PC-3 (cell line): ENCODE measurements at regions not wholly inside any gene's neighbourhood (a gene's known extent, or its start where the extent isn't known, plus 50 kb on each side); places are given as distances from the start of the nearest gene placed in this dataset.

Source experiments
- ATAC-seq: fragments of 200-7000 bp; cut with Tn5 transposase; 2 replicates; pipeline ENCODE4 v1.9.1; 2020; ENCODE audit warnings: mild to moderate bottlenecking, moderate library complexity
- BruUV-seq: library from RNA; stranded (reverse); fragments of 400-500 nt; replicated peaks from 2 replicates; lab custom pipeline; 2021; lab: Mats Ljungman, UMichigan
- CTCF ChIA-PET: fragments of 300-600 bp; sonication (Branson Sonifier 250); formaldehyde crosslinking; loops from one replicate; lab custom pipeline; 2022; ENCODE audit warnings: antibody characterized with exemption; lab: Charles Lee
- POLR2A ChIA-PET: fragments of 300-600 bp; sonication (Branson Sonifier 250); formaldehyde crosslinking; loops from one replicate; lab custom pipeline; 2022; ENCODE audit warnings: antibody characterized with exemption; ENCODE audit not compliant: unreplicated experiment; lab: Charles Lee
- DNase-seq: peaks from one replicate; pipeline ENCODE4 v3.0.0-alpha.2; 2015
- H2AFZ ChIP-seq: fragments of 300-600 bp; sonication (generic); 2 replicates; pipeline ENCODE4 v1.6.0; 2016; ENCODE audit warnings: antibody characterized with exemption, low read length
- H3F3A ChIP-seq: fragments of 300-600 bp; sonication (generic); one replicate; pipeline ENCODE4 v1.6.0; 2017; ENCODE audit warnings: antibody characterized with exemption, low read length, control low read depth, mild to moderate bottlenecking; ENCODE audit not compliant: unreplicated experiment
- H3K27ac ChIP-seq: fragments of 300-600 bp; sonication (generic); 2 replicates; pipeline ENCODE4 v1.5.1; 2016; ENCODE audit warnings: mild to moderate bottlenecking, low read length
- H3K27me3 ChIP-seq: fragments of 300-600 bp; sonication (generic); 2 replicates; pipeline ENCODE4 v1.6.1; 2016; ENCODE audit warnings: low read length, mixed read lengths
- H3K36me3 ChIP-seq: fragments of 300-600 bp; sonication (generic); 2 replicates; pipeline ENCODE4 v1.6.1; 2016; ENCODE audit warnings: low read depth, mixed run types, low read length, mixed read lengths
- H3K4me1 ChIP-seq: fragments of 300-600 bp; sonication (generic); 2 replicates; pipeline ENCODE4 v1.5.1; 2016; ENCODE audit warnings: low read length; ENCODE audit not compliant: insufficient read depth
- H3K4me2 ChIP-seq: fragments of 300-600 bp; sonication (generic); 2 replicates; pipeline ENCODE4 v1.6.0; 2016; ENCODE audit warnings: low read length
- H3K4me3 ChIP-seq: fragments of 300-600 bp; sonication (generic); 2 replicates; pipeline ENCODE4 v1.5.1; 2016; ENCODE audit warnings: mild to moderate bottlenecking, low read length, mixed read lengths
- H3K79me2 ChIP-seq: fragments of 300-600 bp; sonication (generic); 2 replicates; pipeline ENCODE4 v1.6.1; 2017; ENCODE audit warnings: low read length, mixed read lengths
- H3K9ac ChIP-seq: fragments of 300-600 bp; sonication (generic); 2 replicates; pipeline ENCODE4 v1.6.0; 2016; ENCODE audit warnings: mild to moderate bottlenecking, low read length
- H3K9me2 ChIP-seq: fragments of 300-600 bp; sonication (generic); replicated peaks from 2 replicates; pipeline ENCODE4 v1.6.1; 2016; ENCODE audit warnings: mixed run types, low read length, mixed read lengths
- H3K9me3 ChIP-seq: fragments of 300-600 bp; sonication (generic); 2 replicates; pipeline ENCODE4 v1.6.1; 2016; ENCODE audit warnings: low read length, mixed read lengths
- H4K20me1 ChIP-seq: fragments of 300-600 bp; sonication (generic); 2 replicates; pipeline ENCODE4 v1.6.1; 2016; ENCODE audit warnings: low read length, mixed read lengths
- EZH2 ChIP-seq: fragments of 300-600 bp; sonication (generic); IDR thresholded peaks from one replicate; pipeline ENCODE4 v1.6.1; 2017; ENCODE audit warnings: antibody characterized with exemption, mild to moderate bottlenecking, low read length; ENCODE audit not compliant: unreplicated experiment
- EZH2phosphoT487 ChIP-seq: fragments of 300-600 bp; sonication (generic); IDR thresholded peaks from 2 replicates; pipeline ENCODE4 v1.6.1; 2018; ENCODE audit warnings: mild to moderate bottlenecking, antibody characterized with exemption, low read length, borderline replicate concordance
- intact Hi-C: fragments of 100-400 bp; cut with micrococcal nuclease; formaldehyde crosslinking; loops from 2 replicates; pipeline ENCODE4 v1.9.0; 2023
- TF ChIP-seq, protein P1 (sequence below): fragments of 300-600 bp; sonication (generic); conservative IDR thresholded peaks from 2 replicates; pipeline ENCODE4 v1.5.1; 2017; ENCODE audit warnings: antibody characterized with exemption, low read depth, mild to moderate bottlenecking, low read length

DNA sequence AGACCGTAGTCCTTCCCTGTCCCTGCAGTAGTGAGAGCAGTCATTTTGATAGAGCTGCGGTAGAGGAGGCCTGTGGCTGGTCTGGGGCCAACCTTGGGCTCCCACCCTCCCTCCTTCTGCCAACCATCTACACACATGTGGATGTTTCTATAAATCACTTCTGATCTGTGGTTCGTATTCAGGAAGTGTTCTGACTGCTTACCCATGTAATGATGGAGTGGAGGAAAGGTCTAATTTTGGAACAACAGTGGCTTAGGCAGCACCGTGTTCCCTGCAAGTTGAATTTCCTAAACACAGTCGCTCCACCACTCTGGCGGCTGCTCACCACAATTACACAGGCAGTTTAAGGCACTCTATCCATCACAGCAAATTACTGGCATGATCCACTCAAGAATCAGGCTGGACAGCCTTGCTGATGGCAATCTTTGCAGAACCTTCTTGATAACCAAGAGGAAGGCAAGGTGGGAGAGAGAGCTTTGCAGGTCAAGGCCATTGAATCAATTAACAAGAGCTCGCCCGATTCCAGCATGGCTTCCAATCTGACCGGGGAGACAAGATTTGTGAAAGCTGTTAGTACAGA is 104.7 kb upstream of the VEPH1 start:
- TF ChIP-seq EZH2, result no peak
- TF ChIP-seq, protein P1, sequence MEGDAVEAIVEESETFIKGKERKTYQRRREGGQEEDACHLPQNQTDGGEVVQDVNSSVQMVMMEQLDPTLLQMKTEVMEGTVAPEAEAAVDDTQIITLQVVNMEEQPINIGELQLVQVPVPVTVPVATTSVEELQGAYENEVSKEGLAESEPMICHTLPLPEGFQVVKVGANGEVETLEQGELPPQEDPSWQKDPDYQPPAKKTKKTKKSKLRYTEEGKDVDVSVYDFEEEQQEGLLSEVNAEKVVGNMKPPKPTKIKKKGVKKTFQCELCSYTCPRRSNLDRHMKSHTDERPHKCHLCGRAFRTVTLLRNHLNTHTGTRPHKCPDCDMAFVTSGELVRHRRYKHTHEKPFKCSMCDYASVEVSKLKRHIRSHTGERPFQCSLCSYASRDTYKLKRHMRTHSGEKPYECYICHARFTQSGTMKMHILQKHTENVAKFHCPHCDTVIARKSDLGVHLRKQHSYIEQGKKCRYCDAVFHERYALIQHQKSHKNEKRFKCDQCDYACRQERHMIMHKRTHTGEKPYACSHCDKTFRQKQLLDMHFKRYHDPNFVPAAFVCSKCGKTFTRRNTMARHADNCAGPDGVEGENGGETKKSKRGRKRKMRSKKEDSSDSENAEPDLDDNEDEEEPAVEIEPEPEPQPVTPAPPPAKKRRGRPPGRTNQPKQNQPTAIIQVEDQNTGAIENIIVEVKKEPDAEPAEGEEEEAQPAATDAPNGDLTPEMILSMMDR, result no peak
- TF ChIP-seq EZH2phosphoT487, result no peak
- Histone ChIP-seq H3F3A (no peaks in the 10 kb centered on the region), H3K9me3 (no peaks in the 10 kb centered on the region), H3K36me3 (no peaks in the 10 kb centered on the region), H3K4me3 (no peak overlapping the region), H2AFZ (no peak overlapping the region), H3K4me2 (no peak overlapping the region), H3K9ac (no peak overlapping the region), H3K9me2 (no peaks in the 10 kb centered on the region), H3K4me1 (peaks cover 4% of the 10 kb centered on the region; the same call in 1 of the 2 replicates), H3K27me3 (no peaks in the 10 kb centered on the region), H4K20me1 (no peaks in the 10 kb centered on the region), H3K79me2 (no peaks in the 10 kb centered on the region), H3K27ac (no peak overlapping the region)
- DNase-seq (no peak), ATAC-seq (no peak)
- BruUV-seq, result no TSS peak
- intact Hi-C loops, result loop anchor here (2.0 kb wide), 1 partner anchor 75 kb away; no protein-coding TSS in a partner anchor
- ChIA-PET POLR2A (no interaction called here), CTCF (no interaction called here)

DNA sequence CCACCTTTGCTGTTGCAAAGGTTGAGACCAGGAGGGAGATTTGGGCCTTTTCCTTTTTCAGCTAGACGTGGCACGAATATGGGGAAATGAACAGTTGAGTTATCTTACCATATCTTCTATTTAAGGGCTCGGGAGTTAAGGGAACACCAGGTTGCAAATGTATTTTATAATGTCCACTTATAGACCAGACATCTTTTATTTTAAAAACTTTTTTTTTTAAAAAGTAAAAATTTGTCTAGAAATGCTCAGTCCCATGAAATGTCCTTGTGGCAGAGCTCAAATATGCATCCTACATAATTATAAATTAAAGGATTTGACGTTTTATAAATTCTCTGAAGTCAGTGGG is 103.6 kb upstream of the VEPH1 start:
- POLR2A ChIA-PET, result interaction anchor here (0.6 kb wide), 1 partner anchor 11 kb away, joined by 36 read pairs; no protein-coding TSS in a partner anchor
- peaks cover 4% of the 10 kb centered on the region; the same call in 1 of the 2 replicates for H3K4me1 ChIP-seq

More for the DNA sequence above, 103.6 kb upstream of the VEPH1 start:
- ATAC-seq (no peak), DNase-seq (no peak)
- Histone ChIP-seq H3K79me2 (no peaks in the 10 kb centered on the region), H2AFZ (peak overlapping the region; percentile 47; the same call in 1 of the 2 replicates), H3K4me2 (peak overlapping the region; percentile 55), H4K20me1 (no peaks in the 10 kb centered on the region), H3K27ac (no peak overlapping the region), H3K36me3 (no peaks in the 10 kb centered on the region), H3K9me3 (no peaks in the 10 kb centered on the region), H3K9me2 (no peaks in the 10 kb centered on the region), H3K9ac (no peak overlapping the region), H3K27me3 (no peaks in the 10 kb centered on the region), H3K4me3 (no peak overlapping the region), H3F3A (no peaks in the 10 kb centered on the region)
- intact Hi-C loops, result loop anchor here (1.0 to 2.0 kb wide), 2 partner anchors 74 to 925 kb away; no protein-coding TSS in a partner anchor
- BruUV-seq, result no TSS peak
- CTCF ChIA-PET, result interaction anchor here (0.5 to 1.7 kb wide), 9 partner anchors 11 to 470 kb away, joined by 3 to 39 read pairs (median 4); no protein-coding TSS in a partner anchor
- TF ChIP-seq, protein P1, result peak; percentile 2; the same call in 1 of the 2 replicates
- TF ChIP-seq EZH2phosphoT487, result no peak
